ENCODE measurements at regions not wholly inside any gene's neighbourhood (a gene's known extent, or its start where the extent isn't known, plus 50 kb on each side); places are given as distances from the start of the nearest gene placed in this dataset.
"Not testable (repeated sequence)": the region's sequence is repeated elsewhere in the genome, so short reads cannot be mapped to it uniquely, and the experiment has no call there.

- DNase-seq = no peak
These were observed 1280.6 kb upstream of the ACO1 start for GRCh38 chr9:31103836-31104235.

- no peak for DNase-seq
These were observed 1280.2 kb upstream of the ACO1 start for GRCh38 chr9:31104249-31104648.

- no peak for DNase-seq
These were observed 1272.0 kb upstream of the ACO1 start for GRCh38 chr9:31112491-31112890.

- no peak for DNase-seq
These were observed 1270.1 kb upstream of the ACO1 start for GRCh38 chr9:31114346-31114745.

GRCh38 chr9:31119890-31120454 lies 1264.5 kb upstream of the ACO1 start:
- DNase-seq = peak; percentile 68

GRCh38 chr9:31124389-31124788 lies 1260.1 kb upstream of the ACO1 start:
- DNase-seq = no peak

GRCh38 chr9:31135567-31135966 lies 1248.9 kb upstream of the ACO1 start:
- DNase-seq = peak; percentile 3

- no peak for DNase-seq
These were observed 1247.9 kb upstream of the ACO1 start for GRCh38 chr9:31136524-31136923.

GRCh38 chr9:31137176-31138160 lies 1247.0 kb upstream of the ACO1 start:
- no peak for DNase-seq

GRCh38 chr9:31140316-31140715 lies 1244.1 kb upstream of the ACO1 start:
- DNase-seq = peak; percentile 41

GRCh38 chr9:31142456-31142855 lies 1242.0 kb upstream of the ACO1 start:
- DNase-seq = no peak

GRCh38 chr9:31144614-31145013 lies 1239.8 kb upstream of the ACO1 start:
- no peak for DNase-seq

GRCh38 chr9:31146485-31147166 lies 1237.8 kb upstream of the ACO1 start:
- DNase-seq = no peak

- DNase-seq = no peak
These were observed 1231.1 kb upstream of the ACO1 start for GRCh38 chr9:31153250-31153840.

GRCh38 chr9:31166516-31166915 lies 1217.9 kb upstream of the ACO1 start:
- no peak for DNase-seq

GRCh38 chr9:31168161-31168560 lies 1216.3 kb upstream of the ACO1 start:
- DNase-seq = no peak

GRCh38 chr9:31174681-31175080 lies 1209.8 kb upstream of the ACO1 start:
- no peak for DNase-seq

- DNase-seq = no peak
These were observed 1200.6 kb upstream of the ACO1 start for GRCh38 chr9:31183866-31184265.

- DNase-seq = no peak
These were observed 1198.6 kb upstream of the ACO1 start for GRCh38 chr9:31185831-31186230.

GRCh38 chr9:31188496-31188895 lies 1195.9 kb upstream of the ACO1 start:
- no peak for DNase-seq

- DNase-seq = no peak
These were observed 1173.4 kb upstream of the ACO1 start for GRCh38 chr9:31210978-31211570.

GRCh38 chr9:31229976-31230375 lies 1154.5 kb upstream of the ACO1 start:
- not testable (repeated sequence) for DNase-seq

- DNase-seq = no peak
These were observed 1152.0 kb upstream of the ACO1 start for GRCh38 chr9:31232485-31232884.
